Retinal pigment epithelial cell (primary cell): ENCODE measurements at regions not wholly inside any gene's neighbourhood (a gene's known extent, or its start where the extent isn't known, plus 50 kb on each side); places are given as distances from the start of the nearest gene placed in this dataset.

Source experiments
- DNase-seq: peaks from one replicate; pipeline ENCODE4 v3.0.0-alpha.2; 2010; ENCODE audit warnings: low read depth
- H3K4me3 ChIP-seq: 2 replicates; pipeline ENCODE4 v1.5.1; 2011; ENCODE audit warnings: mild to moderate bottlenecking, low read length, control low read depth, moderate library complexity
- CTCF ChIP-seq: conservative IDR thresholded peaks from 2 replicates; pipeline ENCODE4 v1.5.1; 2011; ENCODE audit warnings: low read depth, low read length, control low read depth, inconsistent platforms

- no peak for DNase-seq
- TF ChIP-seq CTCF, result no peak
- no peak overlapping the region for H3K4me3 ChIP-seq
Measured at GRCh38 chr21:38680401-38680800, 125.3 kb upstream of the ETS2 start.

DNA sequence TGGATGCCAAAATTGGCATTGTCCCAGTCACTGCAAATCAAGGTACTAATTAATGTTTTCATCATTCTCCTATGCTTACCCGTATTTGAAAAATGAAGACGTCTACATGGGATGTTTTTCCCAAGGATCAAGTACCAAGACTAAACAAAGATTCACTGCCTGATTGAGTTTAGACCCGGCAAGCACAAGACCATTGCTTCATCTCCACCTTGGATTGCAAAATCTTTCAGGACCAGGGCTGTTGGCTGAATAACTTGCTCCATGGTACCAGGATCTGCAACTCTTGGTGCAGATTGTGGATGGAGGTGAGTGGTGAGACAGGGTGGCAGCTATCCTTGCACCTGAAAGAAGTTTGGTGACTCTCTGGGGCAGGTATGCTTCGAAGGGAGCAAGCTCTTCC is 122.5 kb upstream of the ETS2 start:
- no peak overlapping the region for H3K4me3 ChIP-seq
- TF ChIP-seq CTCF, result no peak
- DNase-seq, result no peak

GRCh38 chr21:38688068-38688467 is 117.7 kb upstream of the ETS2 start:
- H3K4me3 ChIP-seq, result no peak overlapping the region
- TF ChIP-seq CTCF, result no peak
- DNase-seq, result no peak

- TF ChIP-seq CTCF, result no peak
- no peak for DNase-seq
- no peak overlapping the region for H3K4me3 ChIP-seq
Measured at GRCh38 chr21:38691631-38692030, 114.1 kb upstream of the ETS2 start.

DNA sequence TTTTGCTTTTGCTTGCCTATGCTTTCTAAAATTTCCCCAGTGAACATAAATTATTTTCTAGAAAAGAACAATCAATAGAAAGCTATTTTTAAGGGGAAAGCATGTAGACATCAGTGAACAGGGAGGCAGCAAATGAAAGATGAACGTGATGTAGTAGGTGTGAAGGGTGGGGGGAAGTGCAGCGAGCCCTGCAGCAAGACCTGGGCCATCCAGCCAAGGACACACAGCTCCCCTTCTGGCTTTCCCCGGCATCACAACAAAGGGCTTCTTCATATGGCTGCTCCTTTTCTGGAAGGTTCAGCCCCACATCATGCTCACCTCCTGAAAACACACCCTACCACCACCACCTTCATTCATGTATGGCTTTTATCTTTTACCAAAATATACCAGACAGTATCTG is 109.2 kb upstream of the ETS2 start:
- no peak overlapping the region for H3K4me3 ChIP-seq
- TF ChIP-seq CTCF, result no peak
- no peak for DNase-seq

DNA sequence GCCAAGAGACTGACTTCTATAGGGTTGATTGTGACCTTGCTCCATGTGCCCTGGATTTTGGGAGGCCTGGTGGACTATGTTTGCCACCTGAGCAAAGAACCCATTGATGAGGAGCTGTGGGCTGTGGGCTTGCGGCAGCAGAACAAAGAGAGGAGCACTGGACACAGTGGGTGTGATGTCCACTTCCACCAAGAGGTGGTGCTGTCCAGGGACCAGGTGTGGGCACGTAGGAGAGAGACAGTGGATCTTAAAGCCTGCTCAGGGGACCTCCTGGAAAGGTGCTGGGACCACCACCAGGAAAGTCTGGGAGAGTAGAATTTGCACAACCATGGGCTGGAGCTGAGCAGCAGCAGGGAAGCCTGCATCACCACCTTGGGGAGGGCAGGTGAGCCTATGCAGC is 106.7 kb upstream of the ETS2 start:
- DNase-seq, result no peak
- TF ChIP-seq CTCF, result peak; percentile 66
- H3K4me3 ChIP-seq, result no peak overlapping the region

GRCh38 chr21:38702196-38702595 is 103.5 kb upstream of the ETS2 start:
- H3K4me3 ChIP-seq, result no peak overlapping the region
- no peak for TF ChIP-seq CTCF
- no peak for DNase-seq
